SU-DHL-6 (cell line): ENCODE measurements at regions not wholly inside any gene's neighbourhood (a gene's known extent, or its start where the extent isn't known, plus 50 kb on each side); places are given as distances from the start of the nearest gene placed in this dataset.

Source experiments
- H2AFZ ChIP-seq: fragments of 200-600 bp; sonication (generic); 2 replicates; pipeline ENCODE4 v1.6.1; 2014; ENCODE audit warnings: low read depth, mild to moderate bottlenecking, moderate library complexity, mixed read lengths, antibody characterized with exemption, low read length; ENCODE audit not compliant: severe bottlenecking
- H3F3A ChIP-seq: fragments of 200-600 bp; shearing (Covaris generic); 2 replicates; pipeline ENCODE4 v1.6.0; 2016; ENCODE audit warnings: antibody characterized with exemption, mild to moderate bottlenecking; ENCODE audit not compliant: insufficient read depth
- H3K27ac ChIP-seq: fragments of 200-600 bp; sonication (generic); 2 replicates; pipeline ENCODE4 v1.5.1; 2016; ENCODE audit warnings: low read depth, mild to moderate bottlenecking, low read length, moderate library complexity, mixed read lengths
- H3K27me3 ChIP-seq: fragments of 200-600 bp; sonication (generic), shearing (Covaris generic); 2 replicates; pipeline ENCODE4 v1.6.0; 2014; ENCODE audit warnings: mild to moderate bottlenecking, low read length
- H3K36me3 ChIP-seq: fragments of 200-600 bp; sonication (generic); 2 replicates; pipeline ENCODE4 v1.6.1; 2014; ENCODE audit warnings: mild to moderate bottlenecking, low read length, mixed read lengths
- H3K4me2 ChIP-seq: fragments of 300-600, 200-600 bp; shearing (Covaris generic), sonication (generic); 2 replicates; pipeline ENCODE4 v1.6.0; 2014; ENCODE audit warnings: low read length, low read depth, mild to moderate bottlenecking; ENCODE audit not compliant: poor library complexity, severe bottlenecking
- H3K4me3 ChIP-seq: fragments of 200-600 bp; sonication (generic); 2 replicates; pipeline ENCODE4 v1.5.1; 2014; ENCODE audit warnings: antibody characterized with exemption, low read length, mild to moderate bottlenecking, mixed read lengths; ENCODE audit not compliant: insufficient read depth, poor library complexity, severe bottlenecking
- H3K79me2 ChIP-seq: fragments of 200-600 bp; sonication (generic); 2 replicates; pipeline ENCODE4 v1.6.1; 2014; ENCODE audit warnings: mild to moderate bottlenecking, low read length, moderate library complexity; ENCODE audit not compliant: insufficient read depth
- H3K9ac ChIP-seq: fragments of 200-600 bp; sonication (generic); 2 replicates; pipeline ENCODE4 v1.7.0; 2014; ENCODE audit warnings: mild to moderate bottlenecking, low read length
- H3K9me2 ChIP-seq: fragments of 200-600 bp; sonication (generic); replicated peaks from 2 replicates; pipeline ENCODE4 v1.6.1; 2014; ENCODE audit warnings: low read length; ENCODE audit not compliant: insufficient read depth
- H3K9me3 ChIP-seq: fragments of 200-600 bp; sonication (generic); 2 replicates; pipeline ENCODE4 v1.6.1; 2014; ENCODE audit warnings: low read length, mixed read lengths; ENCODE audit not compliant: insufficient read depth
- H4K20me1 ChIP-seq: fragments of 200-600 bp; sonication (generic); 2 replicates; pipeline ENCODE4 v1.6.1; 2014; ENCODE audit warnings: low read depth, mild to moderate bottlenecking, antibody characterized with exemption, low read length, moderate library complexity, mixed read lengths
- CTCF ChIP-seq: fragments of 200-600 bp; sonication (generic); IDR thresholded peaks from one replicate; pipeline ENCODE4 v1.5.1; 2017; ENCODE audit warnings: antibody characterized with exemption, mild to moderate bottlenecking, low read length, moderate library complexity; ENCODE audit not compliant: insufficient read depth, poor library complexity, severe bottlenecking
- EZH2phosphoT487 ChIP-seq: fragments of 200-600 bp; sonication (generic), shearing (Covaris generic); conservative IDR thresholded peaks from 2 replicates; pipeline ENCODE4 v1.6.1; 2018; ENCODE audit warnings: mild to moderate bottlenecking, antibody characterized with exemption, low read length, moderate library complexity, mixed read lengths

GRCh38 chr16:73864868-73865267, 431.7 kb upstream of the PSMD7 start:
- H3K9me3 ChIP-seq, result no peaks in the 10 kb centered on the region
- H3K9ac ChIP-seq, result no peak overlapping the region
- no peaks in the 10 kb centered on the region for H3K36me3 ChIP-seq
- H3K4me2 ChIP-seq, result no peak overlapping the region
- H4K20me1 ChIP-seq, result no peaks in the 10 kb centered on the region
- H3F3A ChIP-seq, result no peaks in the 10 kb centered on the region
- no peak overlapping the region for H3K27ac ChIP-seq
- no peaks in the 10 kb centered on the region for H3K9me2 ChIP-seq
- H3K79me2 ChIP-seq, result no peaks in the 10 kb centered on the region
- TF ChIP-seq CTCF (no peak), EZH2phosphoT487 (no peak)
- H3K27me3 ChIP-seq, result no peaks in the 10 kb centered on the region
- H2AFZ ChIP-seq, result no peak overlapping the region
- no peak overlapping the region for H3K4me3 ChIP-seq

- no peak for TF ChIP-seq EZH2phosphoT487
- H3K27me3 ChIP-seq, result no peaks in the 10 kb centered on the region
Measured at GRCh38 chr16:73858326-73858725, 438.3 kb upstream of the PSMD7 start.

GRCh38 chr16:73853968-73854367, 442.6 kb upstream of the PSMD7 start:
- no peaks in the 10 kb centered on the region for H4K20me1 ChIP-seq
- H3K4me3 ChIP-seq, result no peak overlapping the region
- H3K27ac ChIP-seq, result no peak overlapping the region
- H2AFZ ChIP-seq, result no peak overlapping the region
- H3K79me2 ChIP-seq, result no peaks in the 10 kb centered on the region
- no peak overlapping the region for H3K4me2 ChIP-seq
- no peaks in the 10 kb centered on the region for H3F3A ChIP-seq
- H3K36me3 ChIP-seq, result no peaks in the 10 kb centered on the region
- no peaks in the 10 kb centered on the region for H3K9me2 ChIP-seq
- no peaks in the 10 kb centered on the region for H3K27me3 ChIP-seq
- TF ChIP-seq CTCF, result no peak
- no peak for TF ChIP-seq EZH2phosphoT487
- no peaks in the 10 kb centered on the region for H3K9me3 ChIP-seq
- no peak overlapping the region for H3K9ac ChIP-seq

More at GRCh38 chr16:73858326-73858725, 438.3 kb upstream of the PSMD7 start:
- no peaks in the 10 kb centered on the region for H3K9me2 ChIP-seq
- H4K20me1 ChIP-seq, result no peaks in the 10 kb centered on the region
- no peaks in the 10 kb centered on the region for H3K9me3 ChIP-seq
- H3K79me2 ChIP-seq, result no peaks in the 10 kb centered on the region
- H3K36me3 ChIP-seq, result no peaks in the 10 kb centered on the region
- H2AFZ ChIP-seq, result no peak overlapping the region
- H3K9ac ChIP-seq, result no peak overlapping the region
- no peak overlapping the region for H3K4me2 ChIP-seq
- no peak overlapping the region for H3K4me3 ChIP-seq
- no peak overlapping the region for H3K27ac ChIP-seq
- H3F3A ChIP-seq, result no peaks in the 10 kb centered on the region

GRCh38 chr16:73852561-73852960, 444.1 kb upstream of the PSMD7 start:
- TF ChIP-seq EZH2phosphoT487, result no peak
- no peak for TF ChIP-seq CTCF
- H3K9ac ChIP-seq, result no peak overlapping the region
- no peaks in the 10 kb centered on the region for H3K9me3 ChIP-seq
- H3K4me3 ChIP-seq, result no peak overlapping the region
- no peaks in the 10 kb centered on the region for H3K36me3 ChIP-seq
- no peak overlapping the region for H3K4me2 ChIP-seq
- no peak overlapping the region for H2AFZ ChIP-seq
- no peaks in the 10 kb centered on the region for H3K9me2 ChIP-seq
- no peaks in the 10 kb centered on the region for H3F3A ChIP-seq
- H4K20me1 ChIP-seq, result no peaks in the 10 kb centered on the region
- H3K27me3 ChIP-seq, result no peaks in the 10 kb centered on the region
- no peaks in the 10 kb centered on the region for H3K79me2 ChIP-seq
- H3K27ac ChIP-seq, result no peak overlapping the region
